PC-9 (cell line): ENCODE measurements at regions not wholly inside any gene's neighbourhood (a gene's known extent, or its start where the extent isn't known, plus 50 kb on each side); places are given as distances from the start of the nearest gene placed in this dataset.

ENCODE experiments used
- BruUV-seq: library from RNA; stranded (reverse); fragments of 400-500 nt; replicated peaks from 2 replicates; lab custom pipeline; 2021; lab: Mats Ljungman, UMichigan
- CTCF ChIA-PET: fragments of 300-600 bp; sonication (Branson Sonifier 250); formaldehyde crosslinking; loops from one replicate; lab custom pipeline; 2022; ENCODE audit warnings: antibody characterized with exemption; lab: Charles Lee
- POLR2A ChIA-PET: fragments of 300-600 bp; sonication (Branson Sonifier 250); formaldehyde crosslinking; loops from one replicate; lab custom pipeline; 2022; ENCODE audit warnings: antibody characterized with exemption; ENCODE audit not compliant: unreplicated experiment; lab: Charles Lee
- DNase-seq, 2 experiments: peaks; one replicate each; pipeline versions ENCODE4 v3.0.0 to v3.0.0-alpha.2; 2015 to 2022; ENCODE audit warnings: mixed read lengths in 1 of 2
- H2AFZ ChIP-seq: fragments of 200-600 bp; sonication (generic); 2 replicates; pipeline ENCODE4 v1.8.1; 2017; ENCODE audit warnings: antibody characterized with exemption
- H3F3A ChIP-seq: fragments of 200-600 bp; sonication (generic); 2 replicates; pipeline ENCODE4 v1.8.1; 2017; ENCODE audit warnings: antibody characterized with exemption, mild to moderate bottlenecking, low read depth; ENCODE audit not compliant: insufficient read depth
- H3K27ac ChIP-seq: fragments of 200-600 bp; sonication (generic); 2 replicates; pipeline ENCODE4 v1.6.1; 2016; ENCODE audit warnings: mixed run types
- H3K27me3 ChIP-seq: fragments of 200-600 bp; sonication (generic); 2 replicates; pipeline ENCODE4 v1.6.1; 2016; ENCODE audit warnings: low read depth, mixed run types; ENCODE audit not compliant: insufficient read depth
- H3K36me3 ChIP-seq: fragments of 200-600 bp; sonication (generic); 2 replicates; pipeline ENCODE4 v1.6.1; 2016; ENCODE audit warnings: low read depth, mixed run types
- H3K4me1 ChIP-seq: fragments of 200-600 bp; sonication (generic); replicated peaks from 2 replicates; pipeline ENCODE4 v1.6.1; 2016; ENCODE audit warnings: mixed run types; ENCODE audit not compliant: insufficient read depth
- H3K4me2 ChIP-seq: fragments of 200-600 bp; sonication (generic); 2 replicates; pipeline ENCODE4 v1.6.1; 2017; ENCODE audit warnings: mixed run types
- H3K4me3 ChIP-seq: fragments of 200-600 bp; sonication (generic); 2 replicates; pipeline ENCODE4 v1.6.1; 2016; ENCODE audit warnings: mixed run types
- H3K79me2 ChIP-seq: fragments of 200-600 bp; sonication (generic); 2 replicates; pipeline ENCODE4 v1.6.1; 2017; ENCODE audit warnings: low read depth, mixed run types
- H3K9me2 ChIP-seq: fragments of 200-600 bp; sonication (generic); 2 replicates; pipeline ENCODE4 v1.8.1; 2017; ENCODE audit warnings: mild to moderate bottlenecking; ENCODE audit not compliant: insufficient read depth
- H3K9me3 ChIP-seq: fragments of 200-600 bp; sonication (generic); 2 replicates; pipeline ENCODE4 v1.8.1; 2016; ENCODE audit warnings: low read depth; ENCODE audit not compliant: insufficient read depth
- H4K20me1 ChIP-seq: fragments of 200-600 bp; sonication (generic); 2 replicates; pipeline ENCODE4 v1.8.1; 2017; ENCODE audit not compliant: insufficient read depth
- EZH2 ChIP-seq: fragments of 200-600 bp; sonication (generic); IDR thresholded peaks from 2 replicates; pipeline ENCODE4 v1.8.0; 2017; ENCODE audit warnings: antibody characterized with exemption, low read depth
- intact Hi-C: fragments of 100-400 bp; cut with micrococcal nuclease; formaldehyde crosslinking; loops from one replicate; pipeline ENCODE4 v1.10.0; 2022; ENCODE audit not compliant: unreplicated experiment
- TF ChIP-seq, protein P1 (sequence below): fragments of 200-600 bp; sonication (generic); conservative IDR thresholded peaks from 2 replicates; pipeline ENCODE4 v1.6.1; 2017; ENCODE audit warnings: mixed run types, antibody characterized with exemption, mild to moderate bottlenecking, moderate library complexity

- intact Hi-C loops, result no loop called here
Observed at GRCh38 chr11:25863986-25864385, 467.9 kb upstream of the ANO3 start.

DNA sequence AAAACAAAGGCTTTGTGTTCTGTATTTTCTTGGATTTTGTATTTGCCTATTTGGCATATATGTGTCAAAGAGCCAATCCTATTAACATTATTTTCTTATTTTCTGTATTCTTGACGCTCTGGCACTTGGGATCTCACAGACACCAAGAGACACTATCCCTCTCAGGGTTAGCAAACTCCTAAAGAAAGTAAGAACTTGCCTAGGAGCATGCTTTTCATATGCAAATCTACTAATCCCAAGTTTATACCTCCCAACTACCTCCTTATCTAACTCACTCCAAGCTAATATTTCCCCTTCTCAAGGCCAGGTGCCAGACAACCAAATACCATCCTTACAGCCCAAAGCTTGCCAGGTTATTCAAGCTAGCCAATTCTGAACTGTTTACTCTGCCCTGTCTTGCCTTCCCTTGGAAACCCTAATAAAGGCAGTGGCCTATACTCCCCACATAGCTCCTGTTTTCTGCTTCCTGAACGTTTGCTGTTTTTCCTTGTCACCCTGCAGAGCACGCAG, 455.4 kb upstream of the ANO3 start:
- CTCF ChIA-PET, result no interaction called here
- TF ChIP-seq, protein P1, sequence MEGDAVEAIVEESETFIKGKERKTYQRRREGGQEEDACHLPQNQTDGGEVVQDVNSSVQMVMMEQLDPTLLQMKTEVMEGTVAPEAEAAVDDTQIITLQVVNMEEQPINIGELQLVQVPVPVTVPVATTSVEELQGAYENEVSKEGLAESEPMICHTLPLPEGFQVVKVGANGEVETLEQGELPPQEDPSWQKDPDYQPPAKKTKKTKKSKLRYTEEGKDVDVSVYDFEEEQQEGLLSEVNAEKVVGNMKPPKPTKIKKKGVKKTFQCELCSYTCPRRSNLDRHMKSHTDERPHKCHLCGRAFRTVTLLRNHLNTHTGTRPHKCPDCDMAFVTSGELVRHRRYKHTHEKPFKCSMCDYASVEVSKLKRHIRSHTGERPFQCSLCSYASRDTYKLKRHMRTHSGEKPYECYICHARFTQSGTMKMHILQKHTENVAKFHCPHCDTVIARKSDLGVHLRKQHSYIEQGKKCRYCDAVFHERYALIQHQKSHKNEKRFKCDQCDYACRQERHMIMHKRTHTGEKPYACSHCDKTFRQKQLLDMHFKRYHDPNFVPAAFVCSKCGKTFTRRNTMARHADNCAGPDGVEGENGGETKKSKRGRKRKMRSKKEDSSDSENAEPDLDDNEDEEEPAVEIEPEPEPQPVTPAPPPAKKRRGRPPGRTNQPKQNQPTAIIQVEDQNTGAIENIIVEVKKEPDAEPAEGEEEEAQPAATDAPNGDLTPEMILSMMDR, result no peak
- TF ChIP-seq EZH2, result no peak
- no peaks in the 10 kb centered on the region for H3K79me2 ChIP-seq
- H3K4me1 ChIP-seq, result no peaks in the 10 kb centered on the region
- no peaks in the 10 kb centered on the region for H3K9me2 ChIP-seq
- BruUV-seq, result no TSS peak
- no peak overlapping the region for H3K4me3 ChIP-seq
- no peaks in the 10 kb centered on the region for H3F3A ChIP-seq
- no peak for DNase-seq
- H3K4me2 ChIP-seq, result no peak overlapping the region
- intact Hi-C loops, result no loop called here
- no peaks in the 10 kb centered on the region for H4K20me1 ChIP-seq
- H3K27me3 ChIP-seq, result no peaks in the 10 kb centered on the region
- H3K36me3 ChIP-seq, result no peaks in the 10 kb centered on the region
- no peak overlapping the region for H2AFZ ChIP-seq
- POLR2A ChIA-PET, result no interaction called here
- no peaks in the 10 kb centered on the region for H3K9me3 ChIP-seq
- H3K27ac ChIP-seq, result no peak overlapping the region

More at GRCh38 chr11:25863986-25864385, 467.9 kb upstream of the ANO3 start:
- H3K27me3 ChIP-seq, result no peaks in the 10 kb centered on the region
- no peaks in the 10 kb centered on the region for H3K79me2 ChIP-seq
- no peaks in the 10 kb centered on the region for H3K36me3 ChIP-seq
- TF ChIP-seq EZH2, result no peak
- TF ChIP-seq, protein P1, result no peak
- no TSS peak for BruUV-seq
- H3K4me1 ChIP-seq, result no peaks in the 10 kb centered on the region
- no peak overlapping the region for H3K4me3 ChIP-seq
- CTCF ChIA-PET, result no interaction called here
- no peak for DNase-seq
- H3K9me2 ChIP-seq, result no peaks in the 10 kb centered on the region
- H3K9me3 ChIP-seq, result no peaks in the 10 kb centered on the region
- H3F3A ChIP-seq, result no peaks in the 10 kb centered on the region
- no peak overlapping the region for H3K4me2 ChIP-seq
- no peak overlapping the region for H3K27ac ChIP-seq
- H2AFZ ChIP-seq, result no peak overlapping the region
- H4K20me1 ChIP-seq, result no peaks in the 10 kb centered on the region
- POLR2A ChIA-PET, result no interaction called here

DNA sequence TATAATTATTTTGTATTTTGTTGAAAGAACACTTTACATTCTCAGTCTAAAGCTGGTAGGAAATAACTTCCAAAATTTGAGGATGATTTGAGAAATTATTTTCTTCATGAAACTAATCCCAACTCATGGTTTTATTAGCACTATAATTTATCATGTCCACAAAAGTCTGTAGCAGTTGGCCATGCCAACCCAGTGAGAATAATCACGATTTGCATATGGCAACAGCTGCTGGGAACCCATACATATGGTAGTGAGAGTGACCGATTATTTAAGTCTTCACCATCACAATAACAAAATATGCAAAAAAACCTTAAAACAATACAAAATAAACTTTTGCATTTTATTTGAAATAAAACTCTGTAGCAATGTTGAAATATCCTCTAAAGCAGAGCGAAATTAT, 445.9 kb upstream of the ANO3 start:
- Histone ChIP-seq H3K9me2 (no peaks in the 10 kb centered on the region), H3K9me3 (no peaks in the 10 kb centered on the region), H3F3A (no peaks in the 10 kb centered on the region), H3K79me2 (no peaks in the 10 kb centered on the region), H3K36me3 (no peaks in the 10 kb centered on the region), H3K4me2 (no peak overlapping the region), H3K4me1 (no peaks in the 10 kb centered on the region), H4K20me1 (no peaks in the 10 kb centered on the region), H3K27me3 (no peaks in the 10 kb centered on the region), H3K4me3 (no peak overlapping the region), H3K27ac (no peak overlapping the region), H2AFZ (no peak overlapping the region)
- BruUV-seq, result no TSS peak
- no peak for DNase-seq
- ChIA-PET POLR2A (no interaction called here), CTCF (no interaction called here)
- TF ChIP-seq, protein P1, result no peak
- TF ChIP-seq EZH2, result no peak
- intact Hi-C loops, result no loop called here
